Neural progenitor cell (in vitro differentiated cells): ENCODE measurements at regions not wholly inside any gene's neighbourhood (a gene's known extent, or its start where the extent isn't known, plus 50 kb on each side); places are given as distances from the start of the nearest gene placed in this dataset.

Source experiments
- CTCF ChIP-seq: fragments of 200-600 bp; sonication (generic); IDR thresholded peaks from 2 replicates; pipeline ENCODE4 v1.5.1; 2017; ENCODE audit warnings: antibody characterized with exemption, mild to moderate bottlenecking
- EZH2 ChIP-seq: fragments of 200-600 bp; sonication (generic); IDR thresholded peaks from 2 replicates; pipeline ENCODE4 v1.6.1; 2017; ENCODE audit warnings: antibody characterized with exemption, mild to moderate bottlenecking, moderate library complexity

- TF ChIP-seq CTCF (no peak), EZH2 (no peak)
Measured at GRCh38 chr19:29022599-29022998, 190.4 kb downstream of the UQCRFS1 start.
